ENCODE measurements at regions not wholly inside any gene's neighbourhood (a gene's known extent, or its start where the extent isn't known, plus 50 kb on each side); places are given as distances from the start of the nearest gene placed in this dataset.

DNA sequence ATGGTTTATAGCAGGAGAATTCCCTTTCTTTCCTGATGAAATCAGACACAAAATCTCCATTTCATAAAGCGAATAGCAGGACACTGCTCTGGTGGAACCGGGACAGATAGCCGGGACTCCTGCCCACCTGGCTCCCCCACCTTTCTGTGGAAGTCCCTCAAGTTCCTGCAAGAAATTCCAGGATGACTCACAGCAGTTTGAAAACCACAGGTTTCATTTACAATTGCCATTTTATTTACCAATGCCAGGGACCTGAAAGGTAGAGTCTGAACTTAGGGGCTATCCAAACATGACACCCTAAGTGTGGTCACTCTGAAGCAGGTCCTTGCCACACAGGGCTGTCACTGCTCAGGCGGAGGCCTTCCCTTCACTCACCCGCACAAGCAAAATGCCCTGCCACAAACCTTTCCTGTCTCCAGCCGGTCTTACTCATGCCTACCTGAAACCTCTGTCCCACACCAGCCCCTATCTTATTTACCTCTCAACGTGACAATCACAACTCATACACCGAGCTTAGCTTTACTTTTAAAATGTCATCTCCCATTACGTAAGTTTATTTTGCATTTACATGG is 63.3 kb upstream of the TAF1L start:
- H3K36me3 Mint-ChIP-seq, result no peaks in the 10 kb centered on the region
- H3K4me1 ChIP-seq (ENCODE audit: control insufficient read depth in 2 of 2, insufficient read depth in 2 of 2, low read length in 2 of 2), result no peaks in the 10 kb centered on the region
- H3K4me1 Mint-ChIP-seq, result no peaks in the 10 kb centered on the region
- H3K4me3 ChIP-seq (ENCODE audit: low read length), result no peak overlapping the region
- H3K9me3 ChIP-seq (ENCODE audit: control insufficient read depth in 2 of 3, low read length in 3 of 3), result no peaks in the 10 kb centered on the region
- H3K9me3 Mint-ChIP-seq, result peaks cover 0 to 1% (median 0%) of the 10 kb centered on the region in 11 donors
- ChIA-PET CTCF (no interaction called here), POLR2A (no interaction called here)
- peaks cover 0 to 29% (median 3%) of the 10 kb centered on the region in 5 donors for H3K27me3 Mint-ChIP-seq
- DNase-seq (no peak), ATAC-seq (no peak)
- no peak overlapping the region for H3K4me3 Mint-ChIP-seq
- no peaks in the 10 kb centered on the region for H3K27me3 ChIP-seq (ENCODE audit: control insufficient read depth in 2 of 2, insufficient read depth in 2 of 2, low read length in 2 of 2)
- H3K36me3 ChIP-seq (ENCODE audit: control insufficient read depth in 2 of 3, insufficient read depth in 3 of 3, low read length in 3 of 3), result no peaks in the 10 kb centered on the region
- no peak overlapping the region for H3K27ac ChIP-seq (ENCODE audit: low read depth, low read length)
- intact Hi-C loops (cut with micrococcal nuclease), result no loop called here
- H3K27ac Mint-ChIP-seq, result no peak overlapping the region

DNA sequence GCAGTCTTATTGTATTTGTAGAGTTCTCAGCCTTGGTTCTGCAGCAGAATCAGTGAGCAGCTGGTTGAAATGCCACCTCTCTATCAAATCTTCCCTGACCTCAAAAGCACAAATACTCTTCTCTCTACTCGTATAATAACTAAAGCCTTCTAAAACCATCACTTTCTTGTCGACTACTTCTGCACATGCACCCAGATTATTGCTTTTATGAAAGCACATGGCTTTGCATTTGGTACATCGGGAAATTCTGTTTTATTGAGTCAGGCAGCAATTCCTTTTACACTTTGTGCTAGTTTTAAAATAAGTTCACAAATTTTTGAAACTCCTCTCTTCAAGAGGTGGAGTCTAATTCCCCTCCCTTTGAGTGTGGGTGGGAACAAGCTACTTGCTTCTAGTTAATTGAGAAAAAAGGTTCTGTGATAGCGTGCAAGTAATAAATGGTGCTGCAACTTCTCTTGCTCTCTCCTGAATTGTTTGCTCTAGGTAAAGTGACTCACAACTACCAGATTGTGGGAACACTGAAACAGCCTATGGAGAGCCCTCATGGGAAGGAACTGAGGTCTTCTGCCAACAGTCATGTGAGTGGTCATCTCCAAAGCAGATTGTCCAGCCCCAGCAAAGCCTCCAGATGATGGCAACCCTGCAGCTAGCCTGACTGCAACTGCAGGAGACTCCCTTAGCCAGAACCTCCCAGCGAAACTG is 66.0 kb upstream of the TAF1L start:
- ChIA-PET CTCF (no interaction called here), POLR2A (no interaction called here)
- no peak overlapping the region for H3K27ac ChIP-seq (ENCODE audit: low read depth, low read length)
- intact Hi-C loops (cut with micrococcal nuclease), result loop anchor here in 1 of 2 donors (5.0 kb wide), 1 partner anchor 324 kb away; no protein-coding TSS in a partner anchor
- no peak overlapping the region for H3K4me3 ChIP-seq (ENCODE audit: low read length)
- Mint-ChIP-seq H3K4me3 (no peak overlapping the region), H3K9me3 (peaks cover 0 to 1% (median 0%) of the 10 kb centered on the region in 11 donors), H3K27me3 (peaks cover 0 to 41% (median 5%) of the 10 kb centered on the region in 5 donors), H3K4me1 (no peaks in the 10 kb centered on the region), H3K27ac (no peak overlapping the region), H3K36me3 (no peaks in the 10 kb centered on the region)
- H3K27me3 ChIP-seq (ENCODE audit: control insufficient read depth in 2 of 2, insufficient read depth in 2 of 2, low read length in 2 of 2), result no peaks in the 10 kb centered on the region
- DNase-seq (no peak), ATAC-seq (no peak)
- H3K36me3 ChIP-seq (ENCODE audit: control insufficient read depth in 2 of 3, insufficient read depth in 3 of 3, low read length in 3 of 3), result no peaks in the 10 kb centered on the region
- H3K9me3 ChIP-seq (ENCODE audit: control insufficient read depth in 2 of 3, low read length in 3 of 3), result no peaks in the 10 kb centered on the region
- H3K4me1 ChIP-seq (ENCODE audit: control insufficient read depth in 2 of 2, insufficient read depth in 2 of 2, low read length in 2 of 2), result no peaks in the 10 kb centered on the region

DNA sequence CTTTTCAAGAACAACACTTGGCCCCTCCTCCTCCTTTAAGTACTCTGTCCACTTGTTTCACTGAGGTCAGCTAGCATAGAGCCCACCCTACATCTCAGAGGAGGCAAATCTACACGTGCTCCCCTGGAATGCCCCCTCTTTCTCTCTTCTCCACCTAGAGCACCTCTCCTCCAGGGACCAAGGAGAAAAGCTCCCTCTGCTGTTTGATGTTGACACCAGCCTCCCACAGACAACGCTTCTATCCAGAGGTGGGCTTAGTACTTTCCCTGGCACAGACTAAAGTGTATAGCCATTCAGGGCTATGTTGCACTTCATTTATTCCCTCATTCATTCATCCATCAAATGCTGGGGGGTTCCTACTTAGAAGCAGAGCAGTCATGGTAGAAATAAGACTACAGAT is 68.2 kb upstream of the TAF1L start:
- Mint-ChIP-seq H3K27ac (no peak overlapping the region), H3K9me3 (peaks cover 0 to 1% (median 0%) of the 10 kb centered on the region in 11 donors), H3K4me1 (no peaks in the 10 kb centered on the region), H3K36me3 (no peaks in the 10 kb centered on the region), H3K4me3 (no peak overlapping the region), H3K27me3 (peaks cover 0 to 45% (median 17%) of the 10 kb centered on the region in 5 donors)
- Histone ChIP-seq H3K4me3 (ENCODE audit: low read length) (no peak overlapping the region), H3K36me3 (ENCODE audit: control insufficient read depth in 2 of 3, insufficient read depth in 3 of 3, low read length in 3 of 3) (no peaks in the 10 kb centered on the region), H3K4me1 (ENCODE audit: control insufficient read depth in 2 of 2, insufficient read depth in 2 of 2, low read length in 2 of 2) (no peaks in the 10 kb centered on the region), H3K9me3 (ENCODE audit: control insufficient read depth in 2 of 3, low read length in 3 of 3) (no peaks in the 10 kb centered on the region), H3K27ac (ENCODE audit: low read depth, low read length) (no peak overlapping the region), H3K27me3 (ENCODE audit: control insufficient read depth in 2 of 2, insufficient read depth in 2 of 2, low read length in 2 of 2) (no peaks in the 10 kb centered on the region)
- intact Hi-C loops (cut with micrococcal nuclease), result loop anchor here in 1 of 2 donors (5.0 kb wide), 1 partner anchor 326 kb away; no protein-coding TSS in a partner anchor
- CTCF ChIA-PET, result no interaction called here
- ATAC-seq (no peak), DNase-seq (no peak)
- POLR2A ChIA-PET, result no interaction called here

DNA sequence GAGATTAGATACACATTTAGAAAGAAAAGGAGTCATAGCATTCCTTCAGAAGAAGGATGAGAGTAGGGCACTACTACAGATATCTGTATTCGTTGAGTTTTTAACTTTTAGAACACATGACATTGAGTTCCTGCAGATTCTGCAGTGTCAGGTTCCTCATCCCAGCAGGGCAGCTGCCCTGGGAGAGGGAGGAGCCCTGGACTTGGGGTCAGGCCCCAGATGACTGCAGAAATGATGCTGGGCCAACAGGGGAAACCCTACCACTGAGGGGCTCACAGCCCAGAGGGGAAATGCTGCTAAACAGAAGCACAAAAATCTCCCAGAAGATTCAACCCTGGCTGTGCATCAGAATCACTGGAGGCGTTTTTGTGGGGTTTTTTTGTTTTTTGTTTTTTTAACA is 68.9 kb upstream of the TAF1L start:
- DNase-seq (no peak), ATAC-seq (no peak)
- Mint-ChIP-seq H3K9me3 (no peaks in the 10 kb centered on the region), H3K4me3 (no peak overlapping the region), H3K27ac (no peak overlapping the region), H3K36me3 (no peaks in the 10 kb centered on the region), H3K4me1 (peaks cover 0 to 1% (median 0%) of the 10 kb centered on the region in 7 donors), H3K27me3 (peaks cover 0 to 38% (median 13%) of the 10 kb centered on the region in 5 donors)
- H3K27ac ChIP-seq (ENCODE audit: low read depth, low read length), result no peak overlapping the region
- no peaks in the 10 kb centered on the region for H3K9me3 ChIP-seq (ENCODE audit: control insufficient read depth in 2 of 3, low read length in 3 of 3)
- intact Hi-C loops (cut with micrococcal nuclease), result loop anchor here in 1 of 2 donors (5.0 kb wide), 1 partner anchor 327 kb away; no protein-coding TSS in a partner anchor
- ChIA-PET POLR2A (no interaction called here), CTCF (no interaction called here)
- no peaks in the 10 kb centered on the region for H3K4me1 ChIP-seq (ENCODE audit: control insufficient read depth in 2 of 2, insufficient read depth in 2 of 2, low read length in 2 of 2)
- H3K4me3 ChIP-seq (ENCODE audit: low read length), result no peak overlapping the region
- no peaks in the 10 kb centered on the region for H3K27me3 ChIP-seq (ENCODE audit: control insufficient read depth in 2 of 2, insufficient read depth in 2 of 2, low read length in 2 of 2)
- H3K36me3 ChIP-seq (ENCODE audit: control insufficient read depth in 2 of 3, insufficient read depth in 3 of 3, low read length in 3 of 3), result no peaks in the 10 kb centered on the region

DNA sequence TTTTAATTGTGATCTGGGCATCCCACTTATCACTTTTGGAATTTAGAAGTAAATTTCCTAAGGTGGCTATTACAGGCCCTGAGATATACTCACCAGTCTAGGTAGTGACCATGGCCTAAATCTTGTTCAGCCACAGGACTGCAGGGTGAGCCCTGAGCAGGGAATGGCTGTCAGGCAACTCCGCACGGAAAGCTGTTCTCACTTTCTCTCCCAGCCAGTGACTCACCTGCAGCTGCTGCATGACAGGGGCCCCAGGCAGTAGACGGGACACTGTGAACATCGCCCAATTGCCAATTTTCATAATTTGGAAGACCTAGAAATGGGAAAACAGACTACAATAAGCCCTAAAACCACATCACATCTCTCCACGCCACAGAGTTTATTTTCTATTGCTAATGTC is 69.6 kb upstream of the TAF1L start:
- H3K27me3 Mint-ChIP-seq, result peaks cover 0 to 39% (median 12%) of the 10 kb centered on the region in 5 donors
- H3K27me3 ChIP-seq (ENCODE audit: control insufficient read depth in 2 of 2, insufficient read depth in 2 of 2, low read length in 2 of 2), result no peaks in the 10 kb centered on the region
- H3K36me3 ChIP-seq (ENCODE audit: control insufficient read depth in 2 of 3, insufficient read depth in 3 of 3, low read length in 3 of 3), result no peaks in the 10 kb centered on the region
- ATAC-seq (no peak), DNase-seq (no peak)
- peaks cover 0 to 6% (median under 1%) of the 10 kb centered on the region in 11 donors for H3K9me3 Mint-ChIP-seq
- no peaks in the 10 kb centered on the region for H3K4me1 ChIP-seq (ENCODE audit: control insufficient read depth in 2 of 2, insufficient read depth in 2 of 2, low read length in 2 of 2)
- no peaks in the 10 kb centered on the region for H3K36me3 Mint-ChIP-seq
- peaks cover 0 to 1% (median 0%) of the 10 kb centered on the region in 7 donors for H3K4me1 Mint-ChIP-seq
- POLR2A ChIA-PET, result no interaction called here
- no peak overlapping the region for H3K27ac Mint-ChIP-seq
- H3K27ac ChIP-seq (ENCODE audit: low read depth, low read length), result no peak overlapping the region
- no peak overlapping the region for H3K4me3 ChIP-seq (ENCODE audit: low read length)
- CTCF ChIA-PET, result no interaction called here
- no peaks in the 10 kb centered on the region for H3K9me3 ChIP-seq (ENCODE audit: control insufficient read depth in 2 of 3, low read length in 3 of 3)
- H3K4me3 Mint-ChIP-seq, result no peak overlapping the region
- intact Hi-C loops (cut with micrococcal nuclease), result no loop called here

DNA sequence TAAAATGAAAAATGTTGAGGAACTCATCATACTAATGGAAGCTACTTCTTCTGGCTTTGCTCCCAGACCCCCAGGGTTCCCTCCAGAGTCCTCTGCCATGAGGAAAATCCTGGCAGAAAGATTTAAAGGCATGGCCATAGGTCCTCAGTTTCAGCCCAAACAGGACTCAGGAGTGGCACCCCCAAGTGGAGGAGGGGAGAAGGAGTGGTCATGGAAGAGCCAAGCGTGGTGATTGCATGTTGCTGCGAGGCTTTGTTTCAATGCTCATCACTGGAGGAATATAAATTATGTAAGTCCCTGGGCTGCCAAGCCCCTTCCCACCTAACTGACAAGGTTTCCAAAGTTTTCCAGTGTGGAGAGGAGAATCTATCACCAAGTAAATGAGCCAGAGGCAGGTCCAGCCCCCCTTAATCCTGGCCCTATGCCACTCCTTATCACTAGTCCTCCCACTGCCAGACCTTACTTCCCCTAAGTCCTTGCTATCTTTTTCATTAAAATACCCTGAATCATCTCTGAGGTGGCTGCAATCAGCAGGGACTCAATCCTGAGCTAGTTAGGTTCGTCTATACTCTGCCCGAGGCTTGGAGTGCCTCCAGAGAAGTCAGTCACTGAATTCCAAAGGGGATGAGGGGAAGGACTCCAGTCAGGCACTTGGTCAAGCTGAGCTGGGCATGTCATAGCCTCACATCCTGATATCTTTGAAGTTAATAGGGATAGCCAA is 70.7 kb upstream of the TAF1L start:
- ATAC-seq, result no peak
- Mint-ChIP-seq H3K27ac (no peak overlapping the region), H3K36me3 (no peaks in the 10 kb centered on the region), H3K27me3 (peaks cover 0 to 43% (median 12%) of the 10 kb centered on the region in 5 donors), H3K9me3 (peaks cover 0 to 7% (median 2%) of the 10 kb centered on the region in 11 donors), H3K4me1 (peaks cover 0 to 1% (median 0%) of the 10 kb centered on the region in 7 donors), H3K4me3 (no peak overlapping the region)
- Histone ChIP-seq H3K36me3 (ENCODE audit: control insufficient read depth in 2 of 3, insufficient read depth in 3 of 3, low read length in 3 of 3) (no peaks in the 10 kb centered on the region), H3K4me1 (ENCODE audit: control insufficient read depth in 2 of 2, insufficient read depth in 2 of 2, low read length in 2 of 2) (no peaks in the 10 kb centered on the region), H3K9me3 (ENCODE audit: control insufficient read depth in 2 of 3, low read length in 3 of 3) (no peaks in the 10 kb centered on the region), H3K27ac (ENCODE audit: low read depth, low read length) (no peak overlapping the region), H3K4me3 (ENCODE audit: low read length) (no peak overlapping the region), H3K27me3 (ENCODE audit: control insufficient read depth in 2 of 2, insufficient read depth in 2 of 2, low read length in 2 of 2) (no peaks in the 10 kb centered on the region)
- intact Hi-C loops (cut with micrococcal nuclease), result no loop called here
- DNase-seq, result no peak
- ChIA-PET POLR2A (no interaction called here), CTCF (no interaction called here)
